GM10248 (cell line): ENCODE measurements at regions not wholly inside any gene's neighbourhood (a gene's known extent, or its start where the extent isn't known, plus 50 kb on each side); places are given as distances from the start of the nearest gene placed in this dataset.

Experiments used
- CTCF ChIA-PET: fragments of 300-600 bp; sonication (Branson Sonifier 250); formaldehyde crosslinking; extraction: SDS; loops from one replicate; lab custom pipeline; 2021; ENCODE audit warnings: antibody characterized with exemption; lab: Yijun Ruan, JAX
- POLR2A ChIA-PET: fragments of 350-650 bp; sonication (Branson Sonifier 250); formaldehyde crosslinking; extraction: SDS; loops from one replicate; lab custom pipeline; 2020; ENCODE audit warnings: antibody characterized with exemption; lab: Yijun Ruan, JAX
- DNase-seq: peaks from one replicate; pipeline ENCODE4 v3.0.0; 2012; ENCODE audit errors: extremely low spot score
- CTCF ChIP-seq: IDR thresholded peaks from 2 replicates; pipeline ENCODE4 v1.5.1; 2012; ENCODE audit warnings: mild to moderate bottlenecking, low read depth; ENCODE audit errors: extremely low read depth, missing control alignments, control extremely low read depth

DNA sequence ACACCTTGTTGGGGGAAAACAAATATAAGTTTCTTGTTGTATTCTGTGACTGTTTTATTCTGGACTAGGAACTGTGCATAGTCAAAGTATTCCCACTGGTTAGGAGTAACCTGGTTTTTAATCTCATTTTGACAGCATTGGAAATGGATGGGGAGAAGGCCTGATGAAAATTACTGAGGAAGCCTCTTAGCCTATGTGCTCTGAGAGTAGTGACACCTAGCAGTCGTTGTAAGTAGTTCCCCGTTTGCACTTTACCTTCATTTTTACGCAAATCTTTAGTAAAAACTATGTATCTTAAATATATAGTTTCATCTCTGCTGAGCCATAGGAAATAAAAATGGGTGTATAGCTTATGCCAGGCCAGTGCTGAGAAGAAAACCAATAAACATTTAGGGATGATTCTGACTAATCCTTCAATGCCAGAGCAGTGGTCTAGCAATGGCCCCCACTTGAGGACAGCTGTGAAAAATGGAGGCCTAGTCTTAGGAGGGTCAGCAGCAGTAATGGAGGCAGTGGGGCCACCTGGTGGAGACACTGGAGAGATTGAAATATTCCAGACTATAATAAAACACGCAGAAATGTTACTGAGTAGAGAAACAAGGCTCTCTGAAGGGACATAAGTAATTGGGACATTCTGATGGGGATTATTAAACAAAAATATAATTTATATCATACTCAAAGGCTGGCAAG, 133.2 kb upstream of the NOVA1 start:
- no peak for TF ChIP-seq CTCF
- CTCF ChIA-PET: no interaction called here
- DNase-seq: no peak
- POLR2A ChIA-PET: no interaction called here

- no peak for TF ChIP-seq CTCF
- CTCF ChIA-PET: no interaction called here
- DNase-seq: no peak
- POLR2A ChIA-PET: no interaction called here
Measured at GRCh38 chr14:26735811-26736210, 138.0 kb upstream of the NOVA1 start.

GRCh38 chr14:26738571-26738970, 140.7 kb upstream of the NOVA1 start:
- POLR2A ChIA-PET: no interaction called here
- TF ChIP-seq CTCF: no peak
- DNase-seq: no peak
- CTCF ChIA-PET: no interaction called here

- TF ChIP-seq CTCF: no peak
- ChIA-PET CTCF (interaction anchor here (0.9 kb wide), 1 partner anchor 12 kb away, joined by 3 read pairs; no protein-coding TSS in a partner anchor), POLR2A (no interaction called here)
- DNase-seq: no peak
Measured at GRCh38 chr14:26741711-26742212, 143.9 kb upstream of the NOVA1 start.

- DNase-seq: no peak
- ChIA-PET CTCF (no interaction called here), POLR2A (no interaction called here)
- TF ChIP-seq CTCF: no peak
Measured at GRCh38 chr14:26743284-26743683, 145.5 kb upstream of the NOVA1 start.

GRCh38 chr14:26744903-26745302, 147.1 kb upstream of the NOVA1 start:
- no peak for TF ChIP-seq CTCF
- POLR2A ChIA-PET: no interaction called here
- CTCF ChIA-PET: no interaction called here
- no peak for DNase-seq
